ENCODE measurements at regions not wholly inside any gene's neighbourhood (a gene's known extent, or its start where the extent isn't known, plus 50 kb on each side); places are given as distances from the start of the nearest gene placed in this dataset.

GRCh38 chr1:229056046-229056445 is 214.9 kb upstream of the RAB4A start:
- TF ChIP-seq JUNB (IDR thresholded peaks at IDR 0.05; ENCODE audit: unreplicated experiment) (no peak), ZNF462 (CRISPR knock-in tag; IDR thresholded peaks at IDR 0.05) (no peak), ETS1 (IDR thresholded peaks at IDR 0.05) (no peak), NANOG (IDR thresholded peaks at IDR 0.05; ENCODE audit: borderline replicate concordance) (no peak)
- no peak overlapping the region for H3K4me3 Mint-ChIP-seq
- no peak overlapping the region for H3K4me2 ChIP-seq
- peaks cover 5% of the 10 kb centered on the region; the same call in 1 of the 3 replicates for H3K36me3 Mint-ChIP-seq (ENCODE audit: low read depth)
- H3K9me2 ChIP-seq (ENCODE audit: insufficient read depth): no peaks in the 10 kb centered on the region; the same call in none of the 2 replicates
- DNase-seq (ENCODE audit: low spot score) (no peak), ATAC-seq (no peak)
- H4K20me1 ChIP-seq (replicated peaks; ENCODE audit: insufficient read depth): no peaks in the 10 kb centered on the region
- no peak overlapping the region for H3K27ac ChIP-seq (ENCODE audit: low read depth)
- no peaks in the 10 kb centered on the region for H3K27me3 ChIP-seq (ENCODE audit: insufficient read depth)
- no peaks in the 10 kb centered on the region for H3K27me3 Mint-ChIP-seq (ENCODE audit: insufficient read depth, low read depth, poor library complexity)
- no peaks in the 10 kb centered on the region for H3F3A ChIP-seq (replicated peaks; ENCODE audit: low read depth)
- no peaks in the 10 kb centered on the region for H3K4me1 ChIP-seq (ENCODE audit: insufficient read depth)
- no peak overlapping the region for H2AFZ ChIP-seq
- no peaks in the 10 kb centered on the region for H3K36me3 ChIP-seq (ENCODE audit: insufficient read depth)
- H3K4me3 ChIP-seq: no peak overlapping the region
- peaks cover 4% of the 10 kb centered on the region; the same call in 2 of the 3 replicates for H3K9me3 Mint-ChIP-seq
- H3K79me2 ChIP-seq (replicated peaks; ENCODE audit: insufficient read depth): no peaks in the 10 kb centered on the region; the same call in 1 of the 2 replicates
- peaks cover 12% of the 10 kb centered on the region for H3K4me1 Mint-ChIP-seq
- no peak overlapping the region for H3K27ac Mint-ChIP-seq

GRCh38 chr1:229058111-229058561 is 212.8 kb upstream of the RAB4A start:
- Mint-ChIP-seq H3K4me1 (peaks cover 17% of the 10 kb centered on the region), H3K36me3 (ENCODE audit: low read depth) (no peaks in the 10 kb centered on the region), H3K9me3 (peaks cover 2% of the 10 kb centered on the region; the same call in 1 of the 3 replicates), H3K27me3 (ENCODE audit: insufficient read depth, low read depth, poor library complexity) (no peaks in the 10 kb centered on the region), H3K4me3 (no peak overlapping the region), H3K27ac (no peak overlapping the region)
- Histone ChIP-seq H3K79me2 (replicated peaks; ENCODE audit: insufficient read depth) (no peaks in the 10 kb centered on the region), H4K20me1 (replicated peaks; ENCODE audit: insufficient read depth) (no peaks in the 10 kb centered on the region), H3K9me2 (ENCODE audit: insufficient read depth) (no peaks in the 10 kb centered on the region; the same call in 1 of the 2 replicates), H3F3A (replicated peaks; ENCODE audit: low read depth) (no peaks in the 10 kb centered on the region), H3K27ac (ENCODE audit: low read depth) (no peak overlapping the region), H3K4me1 (ENCODE audit: insufficient read depth) (no peaks in the 10 kb centered on the region), H2AFZ (peak overlapping the region; percentile 87; the same call in 1 of the 2 replicates), H3K4me2 (no peak overlapping the region), H3K36me3 (ENCODE audit: insufficient read depth) (no peaks in the 10 kb centered on the region), H3K27me3 (ENCODE audit: insufficient read depth) (no peaks in the 10 kb centered on the region), H3K4me3 (no peak overlapping the region)
- DNase-seq (ENCODE audit: low spot score): no peak
- TF ChIP-seq EZH2 (IDR thresholded peaks at IDR 0.05; ENCODE audit: low read depth, unreplicated experiment) (no peak), POLR2AphosphoS5 (IDR thresholded peaks at IDR 0.05; ENCODE audit: low read depth) (no peak)
- ATAC-seq: peak; percentile 28; the same call in 1 of the 3 replicates

Measured in GM23338 (cell line).